Erythroblast (primary cell): ENCODE measurements at regions not wholly inside any gene's neighbourhood (a gene's known extent, or its start where the extent isn't known, plus 50 kb on each side); places are given as distances from the start of the nearest gene placed in this dataset.

ENCODE experiments used
- DNase-seq, 2 experiments: peaks; one replicate each; lab custom pipeline; 2025; lab: John Stamatoyannopoulos, UW
- GATA1 ChIP-seq: IDR thresholded peaks from 2 replicates; pipeline ENCODE4 v1.6.1; 2011; ENCODE audit warnings: low read depth, mild to moderate bottlenecking, control low read depth, low read length, moderate library complexity
- POLR2A ChIP-seq: IDR thresholded peaks from 2 replicates; pipeline ENCODE4 v1.6.1; 2011; ENCODE audit warnings: mild to moderate bottlenecking, low read length

DNA sequence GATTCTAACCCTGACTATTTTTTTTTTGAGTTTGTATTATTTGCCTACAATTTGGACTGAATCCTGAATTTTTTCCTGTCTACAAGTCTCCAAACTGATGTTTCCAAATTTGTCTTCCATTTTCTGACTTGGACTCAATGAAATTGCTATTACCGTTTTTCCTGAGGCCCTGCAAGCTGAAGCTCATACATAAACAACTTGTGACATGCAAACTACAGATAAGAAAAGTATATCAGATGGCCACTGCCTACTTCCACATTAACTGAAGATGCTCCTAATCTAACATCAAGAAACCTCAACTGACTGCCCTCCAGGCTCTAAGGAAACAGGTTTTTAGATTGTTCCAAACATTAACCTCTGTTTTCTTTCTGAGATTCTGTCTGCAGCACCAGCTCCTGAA lies 51.1 kb upstream of the KLHDC7A start:
- DNase-seq, result peak in 1 of 2 experiments; percentile 17
- TF ChIP-seq GATA1 (no peak), POLR2A (no peak)
